K562 (cell line): ENCODE measurements at regions not wholly inside any gene's neighbourhood (a gene's known extent, or its start where the extent isn't known, plus 50 kb on each side); places are given as distances from the start of the nearest gene placed in this dataset.

Source experiments
- ARNT ChIP-seq, 2 experiments: fragments of 450-650 bp; IDR thresholded peaks; 2 replicates each; pipeline ENCODE4 v1.6.1; 2016; ENCODE audit warnings: mild to moderate bottlenecking in 1 of 2
- CBX5 ChIP-seq: IDR thresholded peaks from 2 replicates; pipeline ENCODE4 v1.6.1; 2014; ENCODE audit warnings: low read depth, borderline replicate concordance
- RUNX1 ChIP-seq: sonication (generic); IDR thresholded peaks from 2 replicates; pipeline ENCODE4 v1.6.1; 2016; ENCODE audit warnings: antibody characterized with exemption, low read depth
- SIRT6 ChIP-seq: IDR thresholded peaks from one replicate; pipeline ENCODE4 v1.6.1; 2012; ENCODE audit warnings: low read depth, mild to moderate bottlenecking, control low read depth, inconsistent platforms, low read length, moderate library complexity
- SOX6 ChIP-seq: fragments of 450-650 bp; IDR thresholded peaks from 2 replicates; pipeline ENCODE4 v1.6.1; 2014; ENCODE audit warnings: mild to moderate bottlenecking
- ZNF124 ChIP-seq: sonication (generic); formaldehyde crosslinking; IDR thresholded peaks from 2 replicates; pipeline ENCODE4 v1.8.1; 2022; ENCODE audit warnings: missing genetic modification reagents
- TF ChIP-seq, protein P1 (sequence below), 2 experiments: fragments of 450-650 bp in 1 of 2; sonication (generic) in 1 of 2; formaldehyde crosslinking in 1 of 2; IDR thresholded peaks; 2 replicates each; pipeline versions ENCODE4 v1.7.1 to v1.9.0; 2016 to 2022; ENCODE audit warnings: inconsistent platforms in 1 of 2, mild to moderate bottlenecking in 1 of 2, missing genetic modification reagents in 1 of 2
- TF ChIP-seq, protein P2 (sequence below): fragments of 150-350 bp; conservative IDR thresholded peaks from 2 replicates; pipeline ENCODE4 v1.6.1; 2014; ENCODE audit warnings: low read length

DNA sequence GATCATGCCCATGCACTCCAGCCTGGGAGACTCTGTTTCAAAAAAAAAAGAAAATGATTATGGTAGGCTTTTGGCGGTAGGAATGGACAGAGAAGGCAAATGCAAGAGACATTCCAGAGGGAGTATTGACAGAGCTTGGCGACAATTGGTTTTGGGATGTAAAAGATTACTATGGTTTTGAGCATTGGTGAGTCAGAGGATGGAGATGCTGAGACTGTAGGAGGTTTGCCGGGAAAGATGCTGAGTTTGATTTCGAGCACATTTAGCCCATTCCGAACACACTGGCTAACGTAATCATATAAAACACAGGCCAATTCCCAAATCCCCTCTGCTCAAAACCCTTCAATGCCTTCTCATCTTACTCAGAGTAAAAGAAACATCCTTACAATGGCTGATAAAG, 161.6 kb upstream of the MKLN1 start (continued):
- TF ChIP-seq, protein P1, sequence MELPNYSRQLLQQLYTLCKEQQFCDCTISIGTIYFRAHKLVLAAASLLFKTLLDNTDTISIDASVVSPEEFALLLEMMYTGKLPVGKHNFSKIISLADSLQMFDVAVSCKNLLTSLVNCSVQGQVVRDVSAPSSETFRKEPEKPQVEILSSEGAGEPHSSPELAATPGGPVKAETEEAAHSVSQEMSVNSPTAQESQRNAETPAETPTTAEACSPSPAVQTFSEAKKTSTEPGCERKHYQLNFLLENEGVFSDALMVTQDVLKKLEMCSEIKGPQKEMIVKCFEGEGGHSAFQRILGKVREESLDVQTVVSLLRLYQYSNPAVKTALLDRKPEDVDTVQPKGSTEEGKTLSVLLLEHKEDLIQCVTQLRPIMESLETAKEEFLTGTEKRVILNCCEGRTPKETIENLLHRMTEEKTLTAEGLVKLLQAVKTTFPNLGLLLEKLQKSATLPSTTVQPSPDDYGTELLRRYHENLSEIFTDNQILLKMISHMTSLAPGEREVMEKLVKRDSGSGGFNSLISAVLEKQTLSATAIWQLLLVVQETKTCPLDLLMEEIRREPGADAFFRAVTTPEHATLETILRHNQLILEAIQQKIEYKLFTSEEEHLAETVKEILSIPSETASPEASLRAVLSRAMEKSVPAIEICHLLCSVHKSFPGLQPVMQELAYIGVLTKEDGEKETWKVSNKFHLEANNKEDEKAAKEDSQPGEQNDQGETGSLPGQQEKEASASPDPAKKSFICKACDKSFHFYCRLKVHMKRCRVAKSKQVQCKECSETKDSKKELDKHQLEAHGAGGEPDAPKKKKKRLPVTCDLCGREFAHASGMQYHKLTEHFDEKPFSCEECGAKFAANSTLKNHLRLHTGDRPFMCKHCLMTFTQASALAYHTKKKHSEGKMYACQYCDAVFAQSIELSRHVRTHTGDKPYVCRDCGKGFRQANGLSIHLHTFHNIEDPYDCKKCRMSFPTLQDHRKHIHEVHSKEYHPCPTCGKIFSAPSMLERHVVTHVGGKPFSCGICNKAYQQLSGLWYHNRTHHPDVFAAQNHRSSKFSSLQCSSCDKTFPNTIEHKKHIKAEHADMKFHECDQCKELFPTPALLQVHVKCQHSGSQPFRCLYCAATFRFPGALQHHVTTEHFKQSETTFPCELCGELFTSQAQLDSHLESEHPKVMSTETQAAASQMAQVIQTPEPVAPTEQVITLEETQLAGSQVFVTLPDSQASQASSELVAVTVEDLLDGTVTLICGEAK (IDR thresholded peaks at IDR 0.05), result no peak
- TF ChIP-seq, protein P1 (CRISPR knock-in tag; IDR thresholded peaks at IDR 0.05), result no peak
- TF ChIP-seq ZNF124, result no peak
- TF ChIP-seq, protein P2, sequence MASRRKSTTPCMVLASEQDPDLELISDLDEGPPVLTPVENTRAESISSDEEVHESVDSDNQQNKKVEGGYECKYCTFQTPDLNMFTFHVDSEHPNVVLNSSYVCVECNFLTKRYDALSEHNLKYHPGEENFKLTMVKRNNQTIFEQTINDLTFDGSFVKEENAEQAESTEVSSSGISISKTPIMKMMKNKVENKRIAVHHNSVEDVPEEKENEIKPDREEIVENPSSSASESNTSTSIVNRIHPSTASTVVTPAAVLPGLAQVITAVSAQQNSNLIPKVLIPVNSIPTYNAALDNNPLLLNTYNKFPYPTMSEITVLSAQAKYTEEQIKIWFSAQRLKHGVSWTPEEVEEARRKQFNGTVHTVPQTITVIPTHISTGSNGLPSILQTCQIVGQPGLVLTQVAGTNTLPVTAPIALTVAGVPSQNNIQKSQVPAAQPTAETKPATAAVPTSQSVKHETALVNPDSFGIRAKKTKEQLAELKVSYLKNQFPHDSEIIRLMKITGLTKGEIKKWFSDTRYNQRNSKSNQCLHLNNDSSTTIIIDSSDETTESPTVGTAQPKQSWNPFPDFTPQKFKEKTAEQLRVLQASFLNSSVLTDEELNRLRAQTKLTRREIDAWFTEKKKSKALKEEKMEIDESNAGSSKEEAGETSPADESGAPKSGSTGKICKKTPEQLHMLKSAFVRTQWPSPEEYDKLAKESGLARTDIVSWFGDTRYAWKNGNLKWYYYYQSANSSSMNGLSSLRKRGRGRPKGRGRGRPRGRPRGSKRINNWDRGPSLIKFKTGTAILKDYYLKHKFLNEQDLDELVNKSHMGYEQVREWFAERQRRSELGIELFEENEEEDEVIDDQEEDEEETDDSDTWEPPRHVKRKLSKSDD, result no peak
- TF ChIP-seq ARNT (IDR thresholded peaks at IDR 0.05), result no peak
- no peak for TF ChIP-seq SOX6
- no peak for TF ChIP-seq CBX5
- TF ChIP-seq RUNX1, result no peak
- TF ChIP-seq SIRT6, result no peak
